HG02973 (cell line): ENCODE measurements at regions not wholly inside any gene's neighbourhood (a gene's known extent, or its start where the extent isn't known, plus 50 kb on each side); places are given as distances from the start of the nearest gene placed in this dataset.

Experiments used
- ATAC-seq: cut with Tn5 transposase; IDR thresholded peaks from one replicate; pipeline ENCODE4 v1.9.1; 2021; ENCODE audit warnings: moderate library complexity; ENCODE audit not compliant: unreplicated experiment

DNA sequence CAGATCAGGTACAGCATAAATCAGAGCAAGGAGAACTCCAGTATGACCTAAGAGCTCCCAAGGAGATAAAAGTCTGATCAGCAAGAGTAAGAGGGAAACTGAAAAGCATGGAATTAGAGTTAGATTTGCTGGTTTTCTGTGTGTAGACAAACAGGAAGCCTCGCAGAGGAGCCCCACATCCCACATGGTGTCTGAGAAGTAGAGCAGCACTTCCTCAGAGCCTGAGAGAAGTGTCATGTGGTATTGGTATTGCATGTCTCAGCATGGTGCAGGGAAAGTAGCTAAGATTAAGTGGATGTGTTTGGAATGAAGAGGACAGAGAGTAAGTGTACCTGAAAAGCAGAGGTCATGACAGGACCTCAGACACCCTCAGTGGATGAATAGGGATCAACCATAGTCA, 175.4 kb upstream of the GBE1 start:
- no peak for ATAC-seq

- ATAC-seq, result no peak
Observed at GRCh38 chr3:81932681-81933080, 171.2 kb upstream of the GBE1 start.

DNA sequence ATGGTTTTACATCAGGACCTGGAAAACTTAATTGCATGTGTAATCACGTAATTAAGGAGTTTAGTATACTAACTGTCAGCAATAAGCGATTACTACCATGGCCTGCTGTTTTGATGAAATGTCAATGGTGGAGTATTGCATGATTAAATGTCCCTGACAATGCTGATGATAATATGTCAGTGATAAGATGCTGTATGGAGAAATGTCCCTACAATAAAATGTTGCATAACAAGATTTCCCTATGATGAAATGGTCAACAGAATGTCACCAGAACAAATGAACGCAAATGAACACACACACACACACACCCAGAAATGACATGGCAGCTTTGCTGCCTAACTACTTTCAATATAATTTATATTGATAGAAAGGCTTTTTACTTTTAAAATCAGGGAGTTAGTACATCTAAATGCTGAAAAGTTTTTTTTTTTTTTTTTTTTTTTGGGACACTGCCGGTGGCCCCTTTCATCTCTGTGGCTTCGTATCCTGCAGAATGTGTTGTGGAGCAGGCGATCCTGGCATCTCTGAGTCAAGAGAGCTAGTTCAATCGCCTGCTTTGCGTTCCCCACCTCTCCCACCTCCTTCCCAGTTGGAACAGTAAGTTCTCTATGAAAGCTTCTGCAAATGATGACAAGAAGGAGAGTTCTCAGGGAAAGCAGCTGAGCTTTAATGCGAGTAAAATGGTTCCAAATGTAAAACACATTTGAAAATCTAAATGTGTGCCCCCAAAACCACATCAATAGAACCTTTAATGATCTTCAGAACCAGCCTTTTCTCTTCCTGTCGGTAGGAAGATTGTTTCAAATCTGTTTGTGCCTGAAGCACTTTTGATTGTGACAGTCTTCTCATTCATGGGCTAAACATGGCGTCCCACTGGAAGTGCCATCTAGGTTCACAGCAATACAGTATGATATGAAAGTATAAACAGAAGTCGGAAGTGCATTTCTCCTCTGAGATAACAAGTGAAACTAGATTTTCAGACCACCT, 170.1 kb upstream of the GBE1 start:
- ATAC-seq, result no peak

DNA sequence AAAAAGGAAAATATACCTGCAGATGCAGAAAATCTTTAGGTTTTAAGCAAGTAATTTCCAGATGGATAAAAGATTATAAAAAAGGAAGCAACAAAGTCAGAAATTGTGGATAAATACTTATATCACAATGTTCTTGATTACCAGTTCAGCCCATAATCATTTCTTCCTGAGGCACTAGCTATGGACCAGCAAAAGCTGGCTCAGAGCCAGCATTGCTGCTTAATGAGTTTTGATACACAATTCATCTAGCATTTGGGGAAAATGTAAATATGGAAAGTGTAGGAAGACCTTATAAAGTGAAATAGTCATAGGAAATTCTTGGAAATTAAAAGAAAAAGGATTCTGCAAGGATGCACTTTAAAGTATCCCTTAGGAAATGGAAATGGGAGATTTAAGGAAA, 168.3 kb upstream of the GBE1 start:
- ATAC-seq, result no peak

DNA sequence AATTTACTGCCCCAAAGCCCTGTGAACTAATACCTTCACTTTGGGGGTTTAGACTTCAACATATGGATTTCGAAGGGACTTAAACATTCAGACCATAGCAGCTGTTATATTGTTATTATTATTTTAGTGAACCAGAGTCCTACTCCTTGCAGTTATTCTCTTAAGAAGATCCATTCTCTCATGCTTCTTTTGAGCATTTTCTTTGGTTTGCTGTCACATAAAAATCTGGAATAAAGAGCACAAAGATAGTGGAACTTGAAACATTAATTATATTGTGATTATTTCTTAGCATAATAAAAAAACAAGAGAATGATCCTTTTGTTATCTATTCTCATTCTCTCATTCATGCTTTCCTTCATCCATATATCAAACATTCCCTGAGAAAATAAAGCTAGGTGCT, 166.4 kb upstream of the GBE1 start:
- ATAC-seq, result no peak

GRCh38 chr3:81925385-81925784, 163.9 kb upstream of the GBE1 start:
- no peak for ATAC-seq

GRCh38 chr3:81923038-81923437, 161.6 kb upstream of the GBE1 start:
- ATAC-seq, result no peak

- no peak for ATAC-seq
Observed at GRCh38 chr3:81922404-81922803, 161.0 kb upstream of the GBE1 start.

DNA sequence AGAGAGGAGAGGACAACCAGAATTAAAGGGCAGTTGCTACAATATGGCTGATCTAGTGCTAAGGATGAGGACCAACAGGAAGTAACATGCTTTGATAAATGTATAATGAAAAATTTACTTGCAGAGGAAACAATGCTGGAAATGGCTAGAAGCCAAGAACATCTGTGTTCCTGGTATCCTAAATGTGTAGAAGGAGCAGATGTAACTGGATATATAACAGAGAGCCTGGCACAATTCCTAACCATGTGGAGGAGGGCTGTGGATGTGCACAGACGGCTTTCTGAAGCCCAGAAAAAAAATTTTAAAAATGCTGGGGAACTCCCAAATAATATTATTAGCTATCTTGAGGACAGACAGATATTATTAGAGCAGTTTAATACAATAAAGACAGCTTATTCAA, 159.4 kb upstream of the GBE1 start:
- ATAC-seq, result no peak

DNA sequence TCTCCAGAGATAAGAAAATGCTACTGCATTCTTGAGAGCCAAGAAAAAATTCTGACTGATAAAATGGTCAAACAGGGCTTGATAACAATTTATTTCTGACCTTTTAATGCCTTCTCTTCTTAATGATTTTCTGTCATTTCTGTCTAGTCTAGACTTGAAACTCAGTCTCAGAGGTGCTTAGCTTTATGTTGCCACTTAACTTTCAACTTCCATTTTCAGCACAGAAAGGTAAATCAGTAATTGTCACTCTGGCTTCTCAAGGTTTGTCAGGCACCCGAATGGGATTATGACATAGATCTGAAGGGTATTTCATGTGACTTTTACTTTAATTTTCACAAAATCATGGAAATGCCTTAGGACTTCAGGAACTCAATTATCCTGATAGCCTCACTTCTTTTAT, 155.4 kb upstream of the GBE1 start:
- ATAC-seq, result no peak

GRCh38 chr3:81913886-81914663, 152.6 kb upstream of the GBE1 start:
- no peak for ATAC-seq

DNA sequence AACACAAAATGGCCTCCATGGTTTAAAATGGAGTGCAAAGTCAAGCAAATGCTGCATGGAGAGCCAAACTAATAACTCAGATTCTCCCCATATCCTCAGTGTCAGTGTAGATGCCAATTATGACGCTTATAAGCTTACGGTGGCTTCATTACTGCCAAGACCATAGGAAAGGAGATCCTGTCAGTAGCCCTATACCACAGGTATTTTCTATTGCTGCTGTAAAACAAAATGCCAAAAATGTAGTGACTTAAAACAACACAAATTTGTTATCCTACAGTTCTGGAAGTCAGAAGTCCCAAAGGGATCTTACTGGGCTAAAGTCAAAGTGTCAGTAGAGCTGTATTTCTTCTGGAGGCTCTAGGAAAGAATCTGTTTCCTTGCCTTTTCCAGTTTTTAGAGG, 149.8 kb upstream of the GBE1 start:
- no peak for ATAC-seq

- peak; percentile 58 for ATAC-seq
Observed at GRCh38 chr3:81910244-81910852, 148.9 kb upstream of the GBE1 start.

GRCh38 chr3:81909796-81910195, 148.4 kb upstream of the GBE1 start:
- ATAC-seq, result no peak

DNA sequence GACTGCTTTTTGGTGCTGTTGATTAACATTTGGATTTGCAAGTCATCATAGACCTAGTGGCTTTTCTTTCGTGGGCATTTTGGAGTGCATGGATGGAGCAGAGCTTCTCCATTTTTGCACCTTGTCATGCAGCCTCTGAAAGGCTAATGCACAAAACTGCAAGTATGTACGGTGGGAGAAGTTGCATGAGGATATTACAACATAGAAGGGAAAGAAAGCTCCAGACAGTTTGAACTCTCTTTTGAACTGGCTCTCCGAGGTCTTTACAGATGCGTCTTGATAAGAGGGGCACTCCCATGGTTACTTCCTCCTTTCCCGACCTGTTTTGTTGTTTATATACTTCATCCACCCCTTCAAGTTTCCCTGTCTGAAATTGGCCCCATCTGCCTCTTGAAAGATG, 147.1 kb upstream of the GBE1 start:
- no peak for ATAC-seq

DNA sequence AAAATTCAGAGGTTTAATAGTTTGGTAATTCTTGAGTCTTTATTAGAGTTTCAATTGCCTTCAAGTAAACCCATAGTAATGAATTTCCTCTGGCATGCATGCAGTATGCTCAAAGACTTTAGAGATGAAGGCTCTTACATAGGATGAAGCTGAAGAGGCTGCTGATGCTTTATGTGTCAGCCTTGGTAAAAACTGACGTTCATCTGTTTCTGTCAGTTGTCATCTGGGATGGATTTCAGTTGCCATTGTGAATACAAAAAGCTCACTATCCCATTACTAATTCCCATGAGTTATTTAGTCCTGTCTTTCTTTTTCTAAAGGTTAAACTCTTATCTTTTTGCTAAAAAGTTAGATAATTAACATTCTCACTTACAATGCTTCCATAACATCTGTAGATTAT, 136.9 kb upstream of the GBE1 start:
- no peak for ATAC-seq

DNA sequence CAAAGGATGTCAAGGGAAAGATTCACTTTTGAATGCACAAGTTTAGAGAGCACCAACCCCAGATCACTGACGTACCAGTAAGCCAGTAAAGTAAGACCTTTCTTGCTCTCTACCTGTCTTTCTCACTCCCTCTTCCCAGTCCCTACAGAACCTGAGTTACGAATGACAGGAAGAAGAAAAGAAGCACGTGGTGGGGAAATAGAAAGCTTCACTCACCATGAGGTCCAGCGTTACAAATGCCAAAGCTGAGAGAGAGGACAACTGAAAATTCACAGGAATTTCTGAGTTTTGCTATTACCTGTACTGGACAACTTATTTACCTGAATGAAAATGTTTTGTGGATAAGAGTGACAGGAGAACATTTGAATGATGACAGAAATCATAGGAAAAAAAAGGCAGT, 133.2 kb upstream of the GBE1 start:
- ATAC-seq, result no peak

GRCh38 chr3:81891055-81891895, 129.8 kb upstream of the GBE1 start:
- no peak for ATAC-seq

GRCh38 chr3:81888914-81889557, 127.6 kb upstream of the GBE1 start:
- no peak for ATAC-seq

DNA sequence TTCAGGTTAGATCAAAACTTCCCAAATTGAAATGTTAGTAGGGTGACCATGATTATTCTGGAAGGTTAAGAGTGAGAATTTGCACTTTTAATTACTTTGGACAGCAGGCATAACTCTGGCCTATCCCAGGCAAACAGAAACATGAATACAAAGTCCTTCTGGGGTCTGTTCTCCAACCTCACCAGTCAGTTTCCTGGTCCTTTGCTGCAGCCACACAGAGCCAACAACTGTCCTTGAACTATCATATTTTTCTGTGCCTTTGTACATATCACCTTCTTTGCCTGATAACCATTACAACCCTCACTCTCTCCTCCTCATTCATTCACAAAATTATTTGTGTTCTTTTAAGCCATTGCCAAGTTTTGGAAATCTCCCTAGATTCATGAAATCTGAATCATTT, 126.0 kb upstream of the GBE1 start:
- no peak for ATAC-seq
